DMS79 treated with DMSO at 0.1 percent for 48 hours (cell line): ENCODE measurements at regions not wholly inside any gene's neighbourhood (a gene's known extent, or its start where the extent isn't known, plus 50 kb on each side); places are given as distances from the start of the nearest gene placed in this dataset.
A peak's percentile ranks its signal among the peaks of the same experiment; 100 is the strongest.
"Not testable (repeated sequence)": the region's sequence is repeated elsewhere in the genome, so short reads cannot be mapped to it uniquely, and the experiment has no call there.

Experiments used
- DNase-seq: peaks from one replicate; lab custom pipeline; 2025; lab: John Stamatoyannopoulos, UW

- DNase-seq = peak; percentile 35
Measured at GRCh38 chr5:34555699-34556508, 100.2 kb upstream of the RAI14 start.

GRCh38 chr5:34556509-34556782, 99.7 kb upstream of the RAI14 start:
- DNase-seq = no peak

- not testable (repeated sequence) for DNase-seq
Measured at GRCh38 chr5:34561581-34561980, 94.5 kb upstream of the RAI14 start.

DNA sequence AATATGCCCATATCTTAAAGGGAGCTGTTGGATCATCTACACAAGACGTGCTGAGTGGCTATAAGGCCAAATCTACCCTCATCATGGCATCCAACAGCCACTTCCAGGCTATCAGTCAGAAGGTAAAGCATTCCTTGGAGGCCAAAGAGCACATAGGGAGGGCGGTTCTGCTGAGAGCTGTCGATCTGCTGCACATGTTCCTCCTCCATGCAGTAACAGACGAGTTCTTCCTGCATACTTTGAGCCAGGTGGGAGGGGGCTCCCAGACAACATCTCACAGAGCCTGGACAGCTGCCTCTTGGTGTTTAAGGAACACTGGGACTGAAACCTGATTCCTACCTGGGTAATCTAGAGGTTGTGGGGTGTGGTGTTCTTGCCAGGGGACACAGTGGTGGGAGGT, 93.3 kb upstream of the RAI14 start:
- no peak for DNase-seq

DNA sequence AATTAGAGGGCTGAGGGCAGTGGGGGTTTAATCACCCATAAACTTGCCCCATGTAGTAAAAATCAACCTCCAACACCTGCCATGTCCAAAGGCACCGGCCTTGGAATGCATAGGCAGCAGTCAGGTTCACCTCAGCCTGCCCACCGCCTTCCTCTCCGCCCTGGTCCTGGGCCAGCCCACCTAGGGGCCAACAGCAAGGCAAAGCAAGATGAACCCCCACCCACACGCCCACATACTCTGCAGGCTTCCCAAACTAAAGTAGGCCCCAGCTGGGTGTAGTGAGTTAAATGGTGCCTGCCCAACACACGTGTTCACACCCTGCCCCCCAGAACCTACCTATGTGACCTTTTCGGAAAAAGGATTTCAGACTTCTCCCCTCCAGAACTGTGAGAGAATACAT, 92.9 kb upstream of the RAI14 start:
- no peak for DNase-seq

GRCh38 chr5:34563931-34564709, 92.0 kb upstream of the RAI14 start:
- no peak for DNase-seq

- no peak for DNase-seq
Measured at GRCh38 chr5:34564710-34565235, 91.4 kb upstream of the RAI14 start.

GRCh38 chr5:34570143-34570542, 86.0 kb upstream of the RAI14 start:
- no peak for DNase-seq

- no peak for DNase-seq
Measured at GRCh38 chr5:34570721-34571676, 85.1 kb upstream of the RAI14 start.

DNA sequence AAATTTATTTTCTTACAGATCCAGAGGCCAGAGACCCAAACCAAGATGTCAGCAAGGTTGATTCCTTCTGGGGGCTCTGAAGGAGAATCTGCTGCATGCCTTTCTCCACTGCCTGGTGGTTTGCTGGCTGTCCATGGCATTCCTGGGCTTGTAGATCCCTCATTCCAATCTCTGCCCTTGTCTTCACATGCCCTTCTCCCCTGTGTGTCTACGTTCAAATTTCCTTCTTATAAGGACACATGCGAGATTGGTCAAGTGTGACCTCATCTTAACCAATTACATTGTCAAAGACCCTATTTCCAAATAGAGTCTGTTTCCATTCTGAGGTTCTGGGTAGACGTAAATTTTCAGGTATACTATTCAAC, 84.5 kb upstream of the RAI14 start:
- no peak for DNase-seq

- DNase-seq = no peak
Measured at GRCh38 chr5:34574936-34575467, 81.1 kb upstream of the RAI14 start.

- no peak for DNase-seq
Measured at GRCh38 chr5:34576891-34577666, 79.0 kb upstream of the RAI14 start.

DNA sequence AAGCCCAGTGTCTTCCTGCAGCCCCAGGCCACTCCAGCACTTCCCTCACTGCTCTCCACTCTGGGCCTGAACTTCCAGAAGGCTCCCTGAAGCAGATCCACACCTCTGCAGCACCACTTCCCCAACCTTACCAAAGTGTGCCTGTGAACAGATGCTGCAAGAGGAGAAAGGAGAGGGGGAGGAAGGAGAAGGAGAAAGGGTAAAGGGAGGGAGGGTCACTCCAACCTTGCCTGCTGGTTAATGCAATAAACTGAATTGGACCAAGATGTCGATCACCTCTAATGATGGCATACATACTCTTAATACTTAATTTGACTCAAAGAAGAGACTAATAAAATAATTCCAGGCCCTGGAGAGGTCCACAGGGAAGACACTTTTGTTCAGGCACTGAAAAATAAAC, 77.2 kb upstream of the RAI14 start:
- no peak for DNase-seq

GRCh38 chr5:34580983-34581382, 75.1 kb upstream of the RAI14 start:
- no peak for DNase-seq

GRCh38 chr5:34582371-34582770, 73.8 kb upstream of the RAI14 start:
- no peak for DNase-seq

DNA sequence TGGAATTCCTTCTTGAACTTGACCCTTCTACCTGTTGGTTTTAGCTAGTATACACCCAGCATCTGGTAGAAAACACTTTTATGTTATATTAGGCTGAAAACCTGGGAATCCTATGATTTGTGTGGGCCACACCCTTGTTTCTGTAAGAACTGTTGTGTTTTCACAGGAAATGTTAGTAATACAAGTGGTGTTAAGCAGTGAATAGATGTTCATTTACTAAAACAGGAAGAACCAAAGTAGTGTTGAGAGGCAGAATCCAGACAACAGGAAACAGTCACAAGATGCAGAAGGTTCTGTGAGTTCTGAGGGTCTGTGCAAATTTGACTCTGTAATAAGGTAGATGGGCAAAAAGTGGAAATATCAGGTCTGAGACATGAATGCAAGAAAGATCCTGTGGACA, 73.0 kb upstream of the RAI14 start:
- DNase-seq = no peak

GRCh38 chr5:34584165-34584564, 72.0 kb upstream of the RAI14 start:
- peak; percentile 2 for DNase-seq

DNA sequence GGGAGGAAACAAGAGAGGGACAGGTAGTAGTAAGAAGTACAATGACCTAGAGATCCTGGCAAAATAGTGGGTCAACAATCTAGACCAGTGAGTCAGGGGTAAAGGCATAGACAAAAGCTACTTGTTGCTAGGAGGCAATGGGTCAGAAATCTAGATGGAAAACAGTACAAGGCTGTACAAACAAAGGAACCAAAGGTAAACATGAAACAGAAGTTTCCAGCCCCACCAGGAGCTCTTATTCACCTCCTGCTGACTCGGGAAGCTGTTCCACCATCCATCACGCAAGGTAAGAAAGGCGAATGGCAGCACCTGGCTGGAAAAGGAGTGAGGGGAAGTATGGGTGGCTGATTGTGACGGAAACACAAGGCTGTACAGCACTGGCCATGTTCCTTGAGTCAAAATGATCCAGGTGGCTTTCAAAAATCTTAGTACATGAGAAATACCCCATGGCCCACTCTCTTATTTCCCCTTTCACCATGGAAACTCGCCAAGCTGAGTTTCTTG, 70.5 kb upstream of the RAI14 start:
- DNase-seq = no peak

- no peak for DNase-seq
Measured at GRCh38 chr5:34586117-34586885, 69.8 kb upstream of the RAI14 start.
